Lung (tissue), 11 donors: ENCODE measurements at regions not wholly inside any gene's neighbourhood (a gene's known extent, or its start where the extent isn't known, plus 50 kb on each side); places are given as distances from the start of the nearest gene placed in this dataset.

Source experiments
- ATAC-seq: fragments of 200-7000 bp; cut with Tn5 transposase; one replicate; pipeline ENCODE4 v1.9.1; 2020; ENCODE audit warnings: moderate number of reproducible peaks; ENCODE audit not compliant: insufficient read depth, low FRiP score
- DNase-seq, 3 donors: peaks; one replicate each; pipeline ENCODE4 v3.0.0-alpha.2; 2013 to 2017
- H3K27ac ChIP-seq, 2 donors: one replicate each; pipeline ENCODE4 v1.5.1; 2013; ENCODE audit warnings: mild to moderate bottlenecking in 2 of 2, moderate library complexity in 2 of 2, control low read depth in 1 of 2, inconsistent platforms in 1 of 2, low read depth in 1 of 2, low read length in 1 of 2
- H3K27me3 ChIP-seq, 3 donors: one replicate each; pipeline ENCODE4 v1.5.1; 2013; ENCODE audit warnings: low read length in 2 of 3; ENCODE audit not compliant: control insufficient read depth in 3 of 3, insufficient read depth in 3 of 3
- H3K36me3 ChIP-seq, 4 donors: one replicate each; pipeline ENCODE4 v1.5.1; 2013; ENCODE audit warnings: low read length in 4 of 4, mild to moderate bottlenecking in 1 of 4, moderate library complexity in 1 of 4; ENCODE audit not compliant: control insufficient read depth in 4 of 4, insufficient read depth in 4 of 4
- H3K4me1 ChIP-seq, 5 donors: one replicate each; pipeline ENCODE4 v1.5.1; 2013; ENCODE audit warnings: low read length in 5 of 5, mild to moderate bottlenecking in 2 of 5, moderate library complexity in 1 of 5; ENCODE audit not compliant: control insufficient read depth in 5 of 5, insufficient read depth in 5 of 5
- H3K4me3 ChIP-seq: one replicate; pipeline ENCODE4 v1.5.1; 2013; ENCODE audit warnings: mild to moderate bottlenecking, control low read depth, moderate library complexity
- H3K9ac ChIP-seq, 2 donors: one replicate each; pipeline ENCODE4 v1.5.1; 2013; ENCODE audit warnings: low read length in 2 of 2, control low read depth in 1 of 2; ENCODE audit not compliant: insufficient read depth in 1 of 2
- H3K9me3 ChIP-seq, 4 donors: one replicate each; pipeline ENCODE4 v1.5.1; 2013; ENCODE audit warnings: low read length in 3 of 4, mild to moderate bottlenecking in 1 of 4, moderate library complexity in 1 of 4; ENCODE audit not compliant: control insufficient read depth in 4 of 4, insufficient read depth in 3 of 4
- CTCF ChIP-seq: IDR thresholded peaks from 2 replicates; pipeline ENCODE4 v1.5.1; 2012; ENCODE audit warnings: mild to moderate bottlenecking; ENCODE audit errors: control extremely low read depth, extremely low read depth
- WGBS, 2 donors: extraction: QIAGEN DNeasy Blood & Tissue Kit; methylation state at CpG; one replicate each; pipeline ENCODE4 v1.1.7; 2013; 5-methylcytosine and 5-hydroxymethylcytosine counted together
- donor health status: control.
- donor health status: control.
- donor health status: Bipolar disorder and iron deficiency.
- donor health status: healthy.
- donor health status: DM: yes; HTN: yes; CAD: no.

- Histone ChIP-seq H3K27me3 (no peaks in the 10 kb centered on the region), H3K4me3 (no peak overlapping the region), H3K9me3 (peaks cover 0 to 2% (median 0%) of the 10 kb centered on the region in 4 donors), H3K27ac (no peak overlapping the region), H3K9ac (no peak overlapping the region), H3K4me1 (no peaks in the 10 kb centered on the region), H3K36me3 (no peaks in the 10 kb centered on the region)
- ATAC-seq (no peak), DNase-seq (no peak)
- no peak for TF ChIP-seq CTCF
- WGBS, 2 donors: 86 to 96% methylated on average over 2 of the region's 2 CpGs
These were observed 392.3 kb downstream of the OMA1 start for GRCh38 chr1:58154256-58154655.

- DNase-seq (no peak), ATAC-seq (no peak)
- Histone ChIP-seq H3K27me3 (no peaks in the 10 kb centered on the region), H3K36me3 (no peaks in the 10 kb centered on the region), H3K4me1 (no peaks in the 10 kb centered on the region), H3K27ac (no peak overlapping the region), H3K4me3 (no peak overlapping the region), H3K9ac (no peak overlapping the region), H3K9me3 (peaks cover 0 to 2% (median 0%) of the 10 kb centered on the region in 4 donors)
- TF ChIP-seq CTCF: no peak
- 79 to 88% methylated on average over 3 of the region's 3 CpGs for WGBS, 2 donors
These were observed 393.8 kb downstream of the OMA1 start for GRCh38 chr1:58152697-58153096.

GRCh38 chr1:58149271-58149812 lies 397.2 kb downstream of the OMA1 start:
- 29 to 54% methylated on average over 6 of the region's 6 CpGs for WGBS, 2 donors

More at GRCh38 chr1:58149271-58149812, 397.2 kb downstream of the OMA1 start:
- no peak for TF ChIP-seq CTCF
- DNase-seq (no peak), ATAC-seq (no peak)
- Histone ChIP-seq H3K27ac (no peak overlapping the region), H3K4me1 (peaks cover 0 to 2% (median 0%) of the 10 kb centered on the region in 5 donors), H3K9me3 (peaks cover 0 to 2% (median 0%) of the 10 kb centered on the region in 4 donors), H3K4me3 (no peak overlapping the region), H3K9ac (no peak overlapping the region), H3K27me3 (no peaks in the 10 kb centered on the region), H3K36me3 (no peaks in the 10 kb centered on the region)
